ENCODE measurements at regions not wholly inside any gene's neighbourhood (a gene's known extent, or its start where the extent isn't known, plus 50 kb on each side); places are given as distances from the start of the nearest gene placed in this dataset.
"Not testable (repeated sequence)": the region's sequence is repeated elsewhere in the genome, so short reads cannot be mapped to it uniquely, and the experiment has no call there.

DNA sequence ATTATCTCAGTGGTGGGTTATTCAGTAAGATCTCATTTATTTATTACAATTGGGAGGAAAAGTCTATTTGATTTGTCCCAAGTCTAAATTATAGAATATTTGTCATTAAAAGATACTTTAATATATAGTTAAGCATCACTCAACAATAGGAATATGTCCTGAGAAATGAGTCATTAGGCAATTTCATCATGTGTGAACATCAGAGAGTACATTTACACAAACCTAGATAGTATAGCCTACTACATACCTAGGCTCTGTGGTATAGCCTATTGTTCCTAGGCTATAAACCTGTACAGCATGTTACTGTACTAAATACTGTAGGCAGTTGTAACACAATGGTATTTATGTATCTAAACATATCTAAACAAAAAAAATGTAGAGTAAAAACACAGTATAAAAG, 135.0 kb upstream of the RASA1 start:
- TF ChIP-seq, protein P1, sequence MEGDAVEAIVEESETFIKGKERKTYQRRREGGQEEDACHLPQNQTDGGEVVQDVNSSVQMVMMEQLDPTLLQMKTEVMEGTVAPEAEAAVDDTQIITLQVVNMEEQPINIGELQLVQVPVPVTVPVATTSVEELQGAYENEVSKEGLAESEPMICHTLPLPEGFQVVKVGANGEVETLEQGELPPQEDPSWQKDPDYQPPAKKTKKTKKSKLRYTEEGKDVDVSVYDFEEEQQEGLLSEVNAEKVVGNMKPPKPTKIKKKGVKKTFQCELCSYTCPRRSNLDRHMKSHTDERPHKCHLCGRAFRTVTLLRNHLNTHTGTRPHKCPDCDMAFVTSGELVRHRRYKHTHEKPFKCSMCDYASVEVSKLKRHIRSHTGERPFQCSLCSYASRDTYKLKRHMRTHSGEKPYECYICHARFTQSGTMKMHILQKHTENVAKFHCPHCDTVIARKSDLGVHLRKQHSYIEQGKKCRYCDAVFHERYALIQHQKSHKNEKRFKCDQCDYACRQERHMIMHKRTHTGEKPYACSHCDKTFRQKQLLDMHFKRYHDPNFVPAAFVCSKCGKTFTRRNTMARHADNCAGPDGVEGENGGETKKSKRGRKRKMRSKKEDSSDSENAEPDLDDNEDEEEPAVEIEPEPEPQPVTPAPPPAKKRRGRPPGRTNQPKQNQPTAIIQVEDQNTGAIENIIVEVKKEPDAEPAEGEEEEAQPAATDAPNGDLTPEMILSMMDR (IDR thresholded peaks at IDR 0.05; ENCODE audit: insufficient read depth, low read length) = no peak
- DNase-seq (ENCODE audit: low read depth) = no peak
- no peak overlapping the region for H3K4me3 ChIP-seq (ENCODE audit: low read depth, low read length)

- DNase-seq (ENCODE audit: low read depth); H3K4me3 ChIP-seq (ENCODE audit: low read depth, low read length): not testable (repeated sequence)
Observed at GRCh38 chr5:87134513-87134912, 133.2 kb upstream of the RASA1 start.

GRCh38 chr5:87136096-87136495, 131.6 kb upstream of the RASA1 start:
- no peak overlapping the region for H3K4me3 ChIP-seq (ENCODE audit: low read depth, low read length)
- peak; percentile 50 for DNase-seq (ENCODE audit: low read depth)
- TF ChIP-seq, protein P1 (IDR thresholded peaks at IDR 0.05; ENCODE audit: insufficient read depth, low read length) = no peak

DNA sequence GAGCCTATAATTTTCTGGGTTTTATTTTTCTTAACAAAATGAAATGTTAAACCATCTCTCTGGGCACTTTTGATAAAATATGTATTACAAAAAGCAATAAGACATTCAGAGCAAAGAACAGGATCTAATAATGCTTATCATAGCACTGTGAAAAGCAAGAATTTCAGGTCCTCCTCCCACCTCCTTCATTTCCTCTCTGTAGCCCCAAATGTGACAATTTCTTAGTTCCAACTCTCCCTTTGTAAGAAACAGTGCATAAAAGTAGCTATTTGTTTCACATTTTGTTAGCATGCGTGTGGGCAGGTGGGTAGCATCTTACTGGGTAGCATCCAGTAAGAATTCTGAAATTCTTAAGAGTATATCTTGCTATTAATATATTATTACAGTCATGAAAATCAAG, 130.9 kb upstream of the RASA1 start:
- TF ChIP-seq, protein P1 (IDR thresholded peaks at IDR 0.05; ENCODE audit: insufficient read depth, low read length) = no peak

GRCh38 chr5:87137283-87137682, 130.4 kb upstream of the RASA1 start:
- no peak overlapping the region for H3K4me3 ChIP-seq (ENCODE audit: low read depth, low read length)
- DNase-seq (ENCODE audit: low read depth) = peak; percentile 61
- TF ChIP-seq, protein P1 (IDR thresholded peaks at IDR 0.05; ENCODE audit: insufficient read depth, low read length) = no peak

More for the DNA sequence above, 130.9 kb upstream of the RASA1 start:
- DNase-seq (ENCODE audit: low read depth) = no peak
- H3K4me3 ChIP-seq (ENCODE audit: low read depth, low read length) = no peak overlapping the region

DNA sequence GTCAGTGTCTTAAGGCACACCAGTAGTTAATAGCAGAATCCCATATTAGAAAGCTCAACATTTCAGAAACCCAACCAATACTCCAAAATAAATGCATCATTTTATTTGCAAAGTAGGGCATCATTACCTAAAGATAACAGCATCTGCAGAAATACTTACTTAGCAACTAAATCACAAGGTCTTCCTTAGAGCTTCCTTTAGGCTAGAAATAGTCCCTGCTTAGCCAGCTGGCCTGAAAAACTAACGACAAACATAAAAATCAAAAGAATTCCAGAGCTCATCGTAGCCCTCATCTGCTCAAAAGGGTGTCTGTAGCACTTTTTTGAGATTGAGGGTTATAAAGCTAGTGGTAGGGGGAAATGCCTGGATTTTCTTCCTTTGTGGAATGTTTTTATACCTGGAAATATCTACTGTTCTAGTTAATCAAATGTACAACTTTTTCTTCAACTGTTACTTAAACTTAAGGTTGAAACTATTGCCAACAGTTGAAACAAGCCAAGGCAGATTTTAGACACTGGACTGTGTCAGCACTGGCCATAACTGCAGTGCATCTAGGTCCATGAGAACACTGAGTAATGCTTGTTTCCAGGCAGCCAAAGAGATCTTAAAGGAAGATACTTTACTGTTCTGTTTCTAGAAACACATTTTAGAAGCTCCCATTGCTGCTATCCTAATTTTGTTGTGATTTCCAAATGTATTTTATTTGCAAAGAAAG, 129.4 kb upstream of the RASA1 start:
- TF ChIP-seq, protein P1 (IDR thresholded peaks at IDR 0.05; ENCODE audit: insufficient read depth, low read length) = no peak
- DNase-seq (ENCODE audit: low read depth) = peak; percentile 62
- no peak overlapping the region for H3K4me3 ChIP-seq (ENCODE audit: low read depth, low read length)

- no peak for DNase-seq (ENCODE audit: low read depth)
- TF ChIP-seq, protein P1 (IDR thresholded peaks at IDR 0.05; ENCODE audit: insufficient read depth, low read length) = no peak
- no peak overlapping the region for H3K4me3 ChIP-seq (ENCODE audit: low read depth, low read length)
Observed at GRCh38 chr5:87139795-87140194, 127.9 kb upstream of the RASA1 start.

Measured in fibroblast of the aortic adventitia (primary cell).